Heart left ventricle (tissue), 16 donors: ENCODE measurements at regions not wholly inside any gene's neighbourhood (a gene's known extent, or its start where the extent isn't known, plus 50 kb on each side); places are given as distances from the start of the nearest gene placed in this dataset.

ENCODE experiments used
- ATAC-seq, 4 donors: fragments of 200-7000 bp; cut with Tn5 transposase; one replicate each; pipeline ENCODE4 v1.9.1; 2020 to 2022; ENCODE audit warnings: moderate library complexity in 4 of 4, mild to moderate bottlenecking in 3 of 4, moderate number of reproducible peaks in 1 of 4
- DNase-seq, 5 donors: peaks; one replicate each; pipeline ENCODE4 v3.0.0-alpha.2; 2020
- H3K27ac ChIP-seq, 12 donors: fragments of 200-600 bp; sonication (generic) in 4 of 12; one replicate each; pipeline versions ENCODE4 v1.5.0 to v1.8.0; 2016 to 2022; ENCODE audit warnings: mild to moderate bottlenecking in 2 of 12
- H3K27me3 ChIP-seq, 9 donors: fragments of 200-600 bp; sonication (generic) in 2 of 9; one replicate each; pipeline versions ENCODE4 v1.5.1 to v1.8.0; 2016 to 2022; ENCODE audit warnings: mild to moderate bottlenecking in 3 of 9
- H3K36me3 ChIP-seq, 9 donors: fragments of 200-600 bp; sonication (generic) in 2 of 9; one replicate each; pipeline versions ENCODE4 v1.5.0 to v1.8.0; 2018 to 2022; ENCODE audit warnings: mild to moderate bottlenecking in 2 of 9
- H3K4me1 ChIP-seq, 12 donors: fragments of 200-600 bp; sonication (generic) in 4 of 12; one replicate each; pipeline versions ENCODE4 v1.5.0 to v1.8.0; 2016 to 2022; ENCODE audit warnings: mild to moderate bottlenecking in 3 of 12
- H3K4me3 ChIP-seq, 12 donors: fragments of 200-600 bp; sonication (generic) in 4 of 12; one replicate each; pipeline versions ENCODE4 v1.5.0 to v1.8.0; 2017 to 2022; ENCODE audit warnings: mild to moderate bottlenecking in 9 of 12, moderate library complexity in 4 of 12
- H3K9me3 ChIP-seq, 12 donors: fragments of 200-600 bp; sonication (generic) in 4 of 12; one replicate each; pipeline versions ENCODE4 v1.5.0 to v1.8.0; 2016 to 2022; ENCODE audit warnings: mild to moderate bottlenecking in 1 of 12
- CTCF ChIP-seq, 12 donors: fragments of 200-600 bp; sonication (generic) in 4 of 12; IDR thresholded peaks; one replicate each; pipeline versions ENCODE4 v1.5.0 to v1.8.0; 2018 to 2022; ENCODE audit warnings: antibody characterized with exemption in 12 of 12, mild to moderate bottlenecking in 5 of 12
- POLR2A ChIP-seq, 2 donors: fragments of 450-650 bp; IDR thresholded peaks; one replicate each; pipeline ENCODE4 v1.6.1; 2017; ENCODE audit warnings: antibody characterized with exemption in 2 of 2, mild to moderate bottlenecking in 2 of 2, moderate library complexity in 2 of 2
- WGBS, 4 donors: extraction: QIAGEN DNeasy Blood & Tissue Kit in 2 of 4; methylation state at CpG; one replicate each; pipeline versions ENCODE4 v1.1.5 to v1.1.7; 2013 to 2018; 5-methylcytosine and 5-hydroxymethylcytosine counted together
- intact Hi-C, 10 donors: fragments of 100-400 bp; cut with DNase I; formaldehyde crosslinking; loops; one replicate each; pipeline versions ENCODE4 v1.11.1 to v1.14.2; 2022
- donor health status: ischemic (EF 13 %, LVEDD 7.1; RV severe dilation, severe dysfunction).
- donor health status: healthy with polysubstance abuse.
- donor health status: DM: no; HTN: yes; CAD: no.
- donor health status: DM: no; HTN: no; CAD: no.
- donor health status: ischemic (EF 25% LVEDD 6.9; RV normal size, moderate dysfunction).
- donor health status: ischemic (EF 25% LVEDD 5.7; RV mildly dilated, moderate dysfunction).
- donor health status: healthy.
- donor health status: DM: yes; HTN: yes; CAD: no.
- donor health status: ischemic (EF 35%, LVEDD 5.7; RV mildly dilated, moderate dysfunction).
- donor health status: nonischemic (EF 11% LVEDD 7.7; RV severe dilation, severe dysfunction).
- donor health status: DM: yes; HTN: yes; CAD: no.
- donor health status: PGD.
- donor health status: ischemic (EF 29% LVEDD 5.4; RV normal size, mild dysfunction).
- donor health status: nonischemic (EF 23%, LVEDD 6.1; RV moderate dilation, normal function).

- Histone ChIP-seq H3K4me3 (no peak overlapping the region), H3K27ac (no peak overlapping the region), H3K9me3 (peaks cover 0 to 23% (median 12%) of the 10 kb centered on the region in 12 donors), H3K27me3 (no peaks in the 10 kb centered on the region), H3K4me1 (no peaks in the 10 kb centered on the region), H3K36me3 (no peaks in the 10 kb centered on the region)
- ATAC-seq (no peak), DNase-seq (no peak)
- intact Hi-C loops: no loop called here
- 80 to 96% (median 91%) methylated on average over 1 of the region's 1 CpG for WGBS, 4 donors
- TF ChIP-seq POLR2A (IDR thresholded peaks at IDR 0.05) (no peak), CTCF (IDR thresholded peaks at IDR 0.05) (no peak)
Observed at GRCh38 chr5:68576805-68577204, 361.2 kb downstream of the PIK3R1 start.

- Histone ChIP-seq H3K4me3 (no peak overlapping the region), H3K27me3 (no peaks in the 10 kb centered on the region), H3K9me3 (peaks cover 0 to 6% (median under 1%) of the 10 kb centered on the region in 12 donors), H3K36me3 (no peaks in the 10 kb centered on the region), H3K4me1 (no peaks in the 10 kb centered on the region), H3K27ac (no peak overlapping the region)
- TF ChIP-seq POLR2A (IDR thresholded peaks at IDR 0.05): no peak
- TF ChIP-seq CTCF (IDR thresholded peaks at IDR 0.05): no peak
- 51 to 93% (median 71%) methylated on average over 1 of the region's 1 CpG for WGBS, 4 donors
- intact Hi-C loops: no loop called here
- ATAC-seq (no peak), DNase-seq (no peak)
Observed at GRCh38 chr5:68582284-68582683, 366.7 kb downstream of the PIK3R1 start.

GRCh38 chr5:68587171-68587570 is 371.6 kb downstream of the PIK3R1 start:
- no peaks in the 10 kb centered on the region for H3K4me1 ChIP-seq
- ATAC-seq (no peak), DNase-seq (no peak)
- H3K36me3 ChIP-seq: no peaks in the 10 kb centered on the region
- H3K4me3 ChIP-seq: no peak overlapping the region
- H3K9me3 ChIP-seq: no peaks in the 10 kb centered on the region
- intact Hi-C loops: no loop called here
- TF ChIP-seq CTCF (IDR thresholded peaks at IDR 0.05) (no peak), POLR2A (IDR thresholded peaks at IDR 0.05) (no peak)
- H3K27ac ChIP-seq: no peak overlapping the region
- H3K27me3 ChIP-seq: no peaks in the 10 kb centered on the region

- no peaks in the 10 kb centered on the region for H3K36me3 ChIP-seq
- H3K9me3 ChIP-seq: no peaks in the 10 kb centered on the region
- H3K27ac ChIP-seq: no peak overlapping the region
- TF ChIP-seq CTCF (IDR thresholded peaks at IDR 0.05) (no peak), POLR2A (IDR thresholded peaks at IDR 0.05) (no peak)
- H3K4me1 ChIP-seq: peaks cover 0 to 2% (median 0%) of the 10 kb centered on the region in 12 donors
- intact Hi-C loops: no loop called here
- H3K4me3 ChIP-seq: no peak overlapping the region
- ATAC-seq: no peak
- 87 to 90% (median 88%) methylated on average over 4 of the region's 4 CpGs for WGBS, 4 donors
- no peak for DNase-seq
- no peaks in the 10 kb centered on the region for H3K27me3 ChIP-seq
Observed at GRCh38 chr5:68591850-68592249, 376.3 kb downstream of the PIK3R1 start.
